K562 (cell line): ENCODE measurements at regions not wholly inside any gene's neighbourhood (a gene's known extent, or its start where the extent isn't known, plus 50 kb on each side); places are given as distances from the start of the nearest gene placed in this dataset.

Source experiments
- CEBPB ChIP-seq: fragments of 450-650 bp; IDR thresholded peaks from 2 replicates; pipeline ENCODE4 v1.6.1; 2016; ENCODE audit warnings: missing genetic modification characterization, missing compliant biosample characterization
- CTCF ChIP-seq, 3 experiments: IDR thresholded peaks in 2 of 3; conservative IDR thresholded peaks in 1 of 3; 2 replicates each; pipeline ENCODE4 v1.5.1; 2011 to 2012; ENCODE audit warnings: low read length in 3 of 3, mild to moderate bottlenecking in 3 of 3, control low read depth in 2 of 3, improper control_type of control experiment in 1 of 3, inconsistent platforms in 1 of 3, low read depth in 1 of 3, mixed read lengths in 1 of 3, moderate library complexity in 1 of 3; ENCODE audit not compliant: insufficient read depth in 2 of 3
- MAFK ChIP-seq: IDR thresholded peaks from 2 replicates; pipeline ENCODE4 v1.6.1; 2011; ENCODE audit warnings: low read length, improper control_type of control experiment
- POLR2AphosphoS5 ChIP-seq: IDR thresholded peaks from 2 replicates; pipeline ENCODE4 v1.6.1; 2011; ENCODE audit warnings: mild to moderate bottlenecking, low read depth, low read length, moderate library complexity; ENCODE audit not compliant: control insufficient read depth, insufficient read depth
- TCF7L2 ChIP-seq: fragments of 150-350 bp; IDR thresholded peaks from 2 replicates; pipeline ENCODE4 v1.6.1; 2016; ENCODE audit warnings: low read depth, mild to moderate bottlenecking, low read length, moderate library complexity
- THRB ChIP-seq: fragments of 450-650 bp; formaldehyde crosslinking; conservative IDR thresholded peaks from 2 replicates; pipeline ENCODE4 v1.4.0; 2022; ENCODE audit warnings: mild to moderate bottlenecking, missing genetic modification characterization

DNA sequence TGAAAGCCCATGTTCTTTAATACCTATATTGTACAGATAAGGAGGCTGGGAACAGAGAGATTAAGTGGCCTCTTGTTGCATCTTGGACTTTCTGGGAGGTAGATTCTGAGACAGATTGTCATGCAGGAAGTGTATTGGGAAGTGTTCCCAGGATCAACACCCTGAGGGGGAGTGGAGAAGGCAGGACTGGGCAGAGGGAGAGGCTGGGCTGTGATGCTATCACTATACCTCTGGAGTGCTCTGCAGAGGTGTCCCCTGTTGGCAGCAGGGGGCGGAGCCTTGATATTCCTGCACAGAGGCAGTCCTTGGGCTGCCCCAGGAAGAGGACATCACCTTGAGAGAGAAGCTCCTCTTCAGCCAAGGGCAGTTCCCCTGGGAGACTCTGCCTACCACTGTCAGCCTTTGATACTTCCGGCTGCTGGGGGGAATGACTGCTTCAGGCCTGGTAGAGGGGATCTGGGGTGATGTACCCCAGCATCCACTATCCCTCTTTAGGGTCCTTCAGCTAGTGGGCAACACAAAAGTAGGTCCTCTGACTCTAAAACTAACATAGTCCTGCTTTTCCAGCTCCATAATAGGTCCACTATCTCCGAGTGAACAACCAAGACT is 97.4 kb upstream of the RNU6-1 start:
- TF ChIP-seq CTCF (IDR thresholded peaks at IDR 0.05 in 2 of 3, conservative IDR thresholded peaks at IDR 0.05 in 1 of 3; ENCODE audit: insufficient read depth in 2 of 3, low read depth in 1 of 3, low read length in 3 of 3): no peak
- TF ChIP-seq THRB (CRISPR knock-in tag): no peak
- no peak for TF ChIP-seq CEBPB (tag)
- TF ChIP-seq POLR2AphosphoS5: no peak
- TF ChIP-seq MAFK: no peak
- no peak for TF ChIP-seq TCF7L2
